Loucy (cell line): ENCODE measurements at regions not wholly inside any gene's neighbourhood (a gene's known extent, or its start where the extent isn't known, plus 50 kb on each side); places are given as distances from the start of the nearest gene placed in this dataset.
A peak's percentile ranks its signal among the peaks of the same experiment; 100 is the strongest.

ENCODE experiments used
- H2AFZ ChIP-seq: fragments of 200-600 bp; sonication (generic); 2 replicates; pipeline ENCODE4 v1.6.0; 2016; ENCODE audit warnings: antibody characterized with exemption, mild to moderate bottlenecking, low read length, moderate library complexity
- H3F3A ChIP-seq: fragments of 200-600 bp; 2 replicates; pipeline ENCODE4 v1.6.0; 2016; ENCODE audit warnings: antibody characterized with exemption, low read depth, mild to moderate bottlenecking
- H3K27me3 ChIP-seq: fragments of 200-600 bp; sonication (generic); 2 replicates; pipeline ENCODE4 v1.6.1; 2014; ENCODE audit warnings: low read length, mild to moderate bottlenecking; ENCODE audit not compliant: insufficient read depth, poor library complexity, severe bottlenecking
- H3K36me3 ChIP-seq: fragments of 200-600 bp; sonication (generic); 2 replicates; pipeline ENCODE4 v1.6.1; 2016; ENCODE audit warnings: low read length; ENCODE audit not compliant: insufficient read depth
- H3K4me1 ChIP-seq: fragments of 200-600 bp; sonication (generic); 2 replicates; pipeline ENCODE4 v1.5.1; 2014; ENCODE audit warnings: low read length, mild to moderate bottlenecking; ENCODE audit not compliant: insufficient read depth, poor library complexity, severe bottlenecking
- H3K4me2 ChIP-seq: fragments of 200-600 bp; sonication (generic); 2 replicates; pipeline ENCODE4 v1.6.0; 2014; ENCODE audit warnings: antibody characterized with exemption, low read length, low read depth, mild to moderate bottlenecking; ENCODE audit not compliant: poor library complexity, severe bottlenecking
- H3K4me3 ChIP-seq: fragments of 200-600 bp; sonication (generic); 2 replicates; pipeline ENCODE4 v1.5.1; 2014; ENCODE audit warnings: low read length, mild to moderate bottlenecking, mixed read lengths; ENCODE audit not compliant: poor library complexity, severe bottlenecking
- H3K79me2 ChIP-seq: fragments of 200-600 bp; sonication (generic); 2 replicates; pipeline ENCODE4 v1.6.1; 2014; ENCODE audit warnings: low read length; ENCODE audit not compliant: insufficient read depth
- H3K9ac ChIP-seq: fragments of 200-600 bp; sonication (generic); 2 replicates; pipeline ENCODE4 v1.6.0; 2014; ENCODE audit warnings: mild to moderate bottlenecking, low read depth, low read length, moderate library complexity; ENCODE audit not compliant: poor library complexity, severe bottlenecking
- H3K9me2 ChIP-seq: fragments of 200-600 bp; sonication (generic); replicated peaks from 2 replicates; pipeline ENCODE4 v1.6.1; 2016; ENCODE audit warnings: low read depth, low read length, mixed read lengths
- H3K9me3 ChIP-seq: fragments of 200-600 bp; sonication (generic); 2 replicates; pipeline ENCODE4 v1.6.1; 2014; ENCODE audit warnings: mild to moderate bottlenecking, antibody characterized with exemption, low read length, low read depth; ENCODE audit not compliant: insufficient read depth
- H4K20me1 ChIP-seq: fragments of 200-600 bp; sonication (generic); 2 replicates; pipeline ENCODE4 v1.6.0; 2014; ENCODE audit warnings: antibody characterized with exemption, low read length, mild to moderate bottlenecking; ENCODE audit not compliant: insufficient read depth, poor library complexity, severe bottlenecking
- CTCF ChIP-seq: fragments of 200-600 bp; sonication (generic); conservative IDR thresholded peaks from 2 replicates; pipeline ENCODE4 v1.5.1; 2014; ENCODE audit warnings: mild to moderate bottlenecking, antibody characterized with exemption, low read length
- EZH2phosphoT487 ChIP-seq: fragments of 200-600 bp; IDR thresholded peaks from 2 replicates; pipeline ENCODE4 v1.6.1; 2018; ENCODE audit warnings: antibody characterized with exemption, mild to moderate bottlenecking, moderate library complexity, borderline replicate concordance

GRCh38 chr14:97077687-97078086 lies 280.5 kb downstream of the VRK1 start:
- H3K36me3 ChIP-seq: no peaks in the 10 kb centered on the region
- TF ChIP-seq EZH2phosphoT487 (no peak), CTCF (no peak)
- H3K4me3 ChIP-seq: peak overlapping the region; percentile 44
- no peaks in the 10 kb centered on the region for H3K79me2 ChIP-seq
- peak overlapping the region; percentile 63 for H3K4me2 ChIP-seq
- no peaks in the 10 kb centered on the region for H3K27me3 ChIP-seq
- H3F3A ChIP-seq: no peaks in the 10 kb centered on the region
- no peaks in the 10 kb centered on the region for H3K9me2 ChIP-seq
- peaks cover 13% of the 10 kb centered on the region for H3K4me1 ChIP-seq
- no peak overlapping the region for H2AFZ ChIP-seq
- H4K20me1 ChIP-seq: no peaks in the 10 kb centered on the region
- no peak overlapping the region for H3K9ac ChIP-seq
- H3K9me3 ChIP-seq: no peaks in the 10 kb centered on the region

GRCh38 chr14:97080991-97081390 lies 283.8 kb downstream of the VRK1 start:
- Histone ChIP-seq H3K4me3 (no peak overlapping the region), H3K9me2 (no peaks in the 10 kb centered on the region), H3K4me2 (no peak overlapping the region), H3K9ac (no peak overlapping the region), H3K79me2 (no peaks in the 10 kb centered on the region), H4K20me1 (no peaks in the 10 kb centered on the region), H2AFZ (no peak overlapping the region), H3K4me1 (peaks cover 13% of the 10 kb centered on the region), H3K36me3 (no peaks in the 10 kb centered on the region), H3K9me3 (no peaks in the 10 kb centered on the region), H3K27me3 (no peaks in the 10 kb centered on the region), H3F3A (no peaks in the 10 kb centered on the region)
- TF ChIP-seq EZH2phosphoT487 (no peak), CTCF (no peak)

GRCh38 chr14:97095269-97095668 lies 298.1 kb downstream of the VRK1 start:
- Histone ChIP-seq H3K9me3 (no peaks in the 10 kb centered on the region), H2AFZ (no peak overlapping the region), H3K4me2 (no peak overlapping the region), H3K4me1 (no peaks in the 10 kb centered on the region), H3K36me3 (no peaks in the 10 kb centered on the region), H4K20me1 (no peaks in the 10 kb centered on the region), H3K9ac (no peak overlapping the region), H3K27me3 (no peaks in the 10 kb centered on the region), H3F3A (no peaks in the 10 kb centered on the region), H3K79me2 (no peaks in the 10 kb centered on the region), H3K4me3 (no peak overlapping the region), H3K9me2 (no peaks in the 10 kb centered on the region)
- TF ChIP-seq CTCF: no peak
- no peak for TF ChIP-seq EZH2phosphoT487
